K562 (cell line): ENCODE measurements at regions not wholly inside any gene's neighbourhood (a gene's known extent, or its start where the extent isn't known, plus 50 kb on each side); places are given as distances from the start of the nearest gene placed in this dataset.

Experiments used
- ATAC-seq: fragments of 200-7000 bp; cut with Tn5 transposase; 3 replicates; pipeline ENCODE4 v1.9.1; 2020; ENCODE audit warnings: moderate library complexity
- BruUV-seq: library from RNA; stranded (reverse); fragments of 400-500 nt; replicated peaks from 2 replicates; lab custom pipeline; 2021; lab: Mats Ljungman, UMichigan
- CTCF ChIA-PET: fragments of 300-600 bp; formaldehyde crosslinking; extraction: SDS; loops from one replicate; lab custom pipeline; 2021; ENCODE audit warnings: low intra/inter-chr PET ratio; lab: Yijun Ruan, JAX
- POLR2A ChIA-PET: fragments of 300-600, 350-650 bp; sonication (Branson Sonifier 250); formaldehyde crosslinking; extraction: SDS; loops from one replicate; lab custom pipeline; 2021; ENCODE audit warnings: antibody characterized with exemption, inconsistent platforms; lab: Yijun Ruan, JAX
- DNase-seq, 4 experiments: peaks; one replicate each; pipeline versions ENCODE4 v3.0.0 to v3.0.0-alpha.2; 2011 to 2018; ENCODE audit warnings: low spot score in 3 of 4, mixed read lengths in 3 of 4; ENCODE audit errors: extremely low read depth in 1 of 4
- FAIRE-seq: peaks from 2 replicates; lab custom pipeline; 2011; peaks lifted over from hg19 to GRCh38; lab: Jason Lieb, UNC
- H2AFZ ChIP-seq: 2 replicates; pipeline ENCODE4 v1.6.0; 2011; ENCODE audit warnings: low read depth, low read length, control low read depth, inconsistent platforms
- H3K27ac ChIP-seq: fragments of 200-600 bp; 3 replicates; pipeline ENCODE4 v1.8.0; 2011; ENCODE audit warnings: low read depth, mild to moderate bottlenecking, control low read depth, inconsistent platforms, low read length, moderate library complexity, mixed read lengths; ENCODE audit errors: extremely low read depth
- H3K27me3 ChIP-seq, 2 experiments: fragments of 300-600 bp in 1 of 2; 2 replicates in 1 of 2; 3 replicates in 1 of 2; pipeline versions ENCODE4 v1.6.0 to v1.8.0; 2011; ENCODE audit warnings: inconsistent platforms in 2 of 2, low read length in 2 of 2, mild to moderate bottlenecking in 1 of 2, mixed read lengths in 1 of 2, moderate library complexity in 1 of 2; ENCODE audit not compliant: control insufficient read depth in 2 of 2, insufficient read depth in 2 of 2
- H3K36me3 ChIP-seq: fragments of 300-600 bp; 3 replicates; pipeline ENCODE4 v1.8.0; 2011; ENCODE audit warnings: mild to moderate bottlenecking, low read length, inconsistent platforms; ENCODE audit not compliant: control insufficient read depth, insufficient read depth
- H3K4me1 ChIP-seq, 2 experiments: fragments of 200-600 bp in 1 of 2; replicated peaks in 1 of 2; 2 replicates in 1 of 2; 3 replicates in 1 of 2; pipeline versions ENCODE4 v1.5.1 to v1.8.0; 2011; ENCODE audit warnings: inconsistent platforms in 2 of 2, low read length in 2 of 2, mild to moderate bottlenecking in 1 of 2, mixed read lengths in 1 of 2, moderate library complexity in 1 of 2; ENCODE audit not compliant: control insufficient read depth in 2 of 2, insufficient read depth in 2 of 2
- H3K4me2 ChIP-seq: 2 replicates; pipeline ENCODE4 v1.6.1; 2011; ENCODE audit warnings: low read length, control low read depth, inconsistent platforms, mixed read lengths; ENCODE audit not compliant: insufficient read depth
- H3K4me3 ChIP-seq: fragments of 200-600 bp; sonication (generic), shearing (Covaris generic); 2 replicates; pipeline ENCODE4 v1.5.1; 2016; ENCODE audit warnings: control low read depth, inconsistent platforms
- H3K79me2 ChIP-seq: fragments of 200-600 bp; 3 replicates; pipeline ENCODE4 v1.8.0; 2011; ENCODE audit warnings: low read length, inconsistent platforms; ENCODE audit not compliant: control insufficient read depth, insufficient read depth
- H3K9ac ChIP-seq, 2 experiments: 2 replicates each; pipeline versions ENCODE4 v1.6.0 to v1.6.1; 2011; ENCODE audit warnings: low read depth in 2 of 2, low read length in 2 of 2, control low read depth in 1 of 2, inconsistent platforms in 1 of 2, mild to moderate bottlenecking in 1 of 2, mixed read lengths in 1 of 2; ENCODE audit not compliant: insufficient read depth in 1 of 2
- H3K9me1 ChIP-seq: one replicate; pipeline ENCODE4 v1.6.0; 2011; ENCODE audit warnings: inconsistent platforms, mild to moderate bottlenecking, low read length, moderate library complexity; ENCODE audit not compliant: control insufficient read depth, insufficient read depth
- H3K9me3 ChIP-seq: replicated peaks from 2 replicates; pipeline ENCODE4 v1.5.1; 2011; ENCODE audit warnings: low read depth, low read length, inconsistent platforms; ENCODE audit not compliant: control insufficient read depth, insufficient read depth
- H4K20me1 ChIP-seq: replicated peaks from 2 replicates; pipeline ENCODE4 v1.6.1; 2011; ENCODE audit warnings: low read length, inconsistent platforms, mixed read lengths; ENCODE audit not compliant: control insufficient read depth, insufficient read depth
- BRCA1 ChIP-seq, 2 experiments: fragments of 450-650 bp in 1 of 2; sonication (generic) in 1 of 2; formaldehyde crosslinking in 1 of 2; IDR thresholded peaks; 2 replicates each; pipeline versions ENCODE4 v1.5.0 to v1.6.1; 2017 to 2020; ENCODE audit warnings: mild to moderate bottlenecking in 1 of 2, missing genetic modification reagents in 1 of 2
- BRF1 ChIP-seq: IDR thresholded peaks from 3 replicates; pipeline ENCODE4 v1.6.1; 2011; ENCODE audit warnings: borderline replicate concordance, mild to moderate bottlenecking; ENCODE audit not compliant: insufficient read length; ENCODE audit errors: extremely low read depth
- ETS1 ChIP-seq: conservative IDR thresholded peaks from 2 replicates; pipeline ENCODE4 v1.6.1; 2011; ENCODE audit warnings: low read depth, mild to moderate bottlenecking, low read length; ENCODE audit not compliant: control insufficient read depth
- HNRNPH1 ChIP-seq: fragments of 200-400 bp; formaldehyde crosslinking; optimal IDR thresholded peaks from 2 replicates; pipeline ENCODE3; 2017; ENCODE audit warnings: low read depth, mild to moderate bottlenecking, low read length, moderate library complexity
- RFX7 ChIP-seq: fragments of 250-450 bp; sonication (Bioruptor Pico); IDR thresholded peaks from 2 replicates; pipeline ENCODE4 v1.5.1; 2021; ENCODE audit warnings: mild to moderate bottlenecking
- U2AF1 ChIP-seq: fragments of 200-400 bp; formaldehyde crosslinking; optimal IDR thresholded peaks from 2 replicates; pipeline ENCODE3; 2017; ENCODE audit warnings: mild to moderate bottlenecking, low read depth, low read length, moderate library complexity
- ZBTB12 ChIP-seq: fragments of 250-450 bp; sonication (Bioruptor Pico); IDR thresholded peaks from 2 replicates; pipeline ENCODE4 v1.4.0; 2020
- WGBS: fragments of 100-300 bp; shearing (Covaris generic); methylation state at CpG from one replicate; pipeline ENCODE4 v1.1.6; 2016; ENCODE audit warnings: low coverage, mixed read lengths; ENCODE audit not compliant: insufficient coverage; ENCODE audit errors: missing lambda C conversion rate; 5-methylcytosine and 5-hydroxymethylcytosine counted together
- in situ Hi-C: fragments of 300-500 bp; cut with MboI; formaldehyde crosslinking; loops from 4 replicates; pipeline ENCODE4 v1.15.0; 2018; ENCODE audit warnings: inconsistent platforms, mixed read lengths
- intact Hi-C: fragments of 100-400 bp; cut with micrococcal nuclease; formaldehyde crosslinking; loops from 2 replicates; pipeline ENCODE4 v1.14.2; 2022

DNA sequence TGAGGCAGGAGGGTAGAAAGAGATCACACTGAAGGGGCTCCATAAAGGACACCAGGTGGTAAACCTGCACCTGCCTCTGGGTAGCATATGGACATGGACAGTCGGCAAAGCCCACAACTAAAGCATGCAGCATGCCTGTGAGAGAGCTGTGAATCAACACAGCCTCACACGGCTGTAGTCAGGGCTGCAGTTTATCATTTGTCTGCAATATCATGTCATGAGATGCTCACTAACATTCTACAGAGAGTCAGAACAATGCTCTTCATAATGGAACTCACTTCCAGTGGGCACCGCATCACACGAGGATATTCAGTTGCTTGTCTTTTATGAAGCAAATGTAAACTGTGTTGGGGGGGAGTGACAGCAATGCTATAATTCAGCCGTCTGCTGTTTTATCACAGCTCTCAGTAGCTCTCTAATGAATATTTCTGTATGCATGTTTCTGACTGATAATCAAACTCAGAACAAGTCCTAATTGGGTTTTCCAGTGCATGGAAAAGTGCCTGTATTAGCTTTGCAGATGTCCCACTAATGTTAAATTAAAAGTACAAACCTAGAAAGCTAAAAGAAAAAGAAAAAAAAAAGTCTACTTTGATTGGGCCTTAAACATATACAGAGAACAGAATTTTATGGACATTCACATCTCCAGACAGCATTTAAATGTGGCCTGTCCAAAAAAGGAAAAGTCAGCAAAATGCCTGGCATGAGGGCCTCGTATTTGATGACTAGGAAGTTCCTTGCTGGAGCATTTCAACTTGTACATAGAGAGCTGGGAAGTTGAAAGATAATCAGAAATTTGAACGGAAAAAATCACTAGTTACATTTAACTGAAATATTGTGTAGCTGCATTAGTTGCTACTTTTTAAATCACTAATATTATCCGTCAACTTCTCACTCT is 406.1 kb upstream of the SOX11 start:
- CTCF ChIA-PET: no interaction called here
- TF ChIP-seq BRF1 (no peak), BRCA1 (IDR thresholded peaks at IDR 0.05) (no peak), BRCA1 (CRISPR knock-in tag; IDR thresholded peaks at IDR 0.05) (no peak), U2AF1 (no peak), ETS1 (no peak), ZBTB12 (CRISPR knock-in tag) (no peak), RFX7 (CRISPR knock-in tag) (no peak), HNRNPH1 (no peak)
- TF ChIP-seq, all 486 proteins: peak for 0
- DNase-seq (no peak), FAIRE-seq (no peak), ATAC-seq (no peak)
- H3K27ac ChIP-seq: no peak overlapping the region
- POLR2A ChIA-PET: no interaction called here
- in situ Hi-C loops: no loop called here
- no peaks in the 10 kb centered on the region for H3K79me2 ChIP-seq
- no peak overlapping the region for H3K9ac ChIP-seq
- H3K9me3 ChIP-seq: no peaks in the 10 kb centered on the region
- no peak overlapping the region for H3K4me2 ChIP-seq
- BruUV-seq: no TSS peak
- H3K36me3 ChIP-seq: no peaks in the 10 kb centered on the region
- no peaks in the 10 kb centered on the region for H3K4me1 ChIP-seq
- no peaks in the 10 kb centered on the region for H4K20me1 ChIP-seq
- WGBS: 2% methylated on average over 8 of the region's 8 CpGs
- intact Hi-C loops: no loop called here
- H2AFZ ChIP-seq: no peak overlapping the region
- H3K27me3 ChIP-seq: no peaks in the 10 kb centered on the region
- no peak overlapping the region for H3K4me3 ChIP-seq
- H3K9me1 ChIP-seq: no peaks in the 10 kb centered on the region
